HG02678 (cell line): ENCODE measurements at regions not wholly inside any gene's neighbourhood (a gene's known extent, or its start where the extent isn't known, plus 50 kb on each side); places are given as distances from the start of the nearest gene placed in this dataset.

Source experiments
- ATAC-seq: cut with Tn5 transposase; IDR thresholded peaks from one replicate; pipeline ENCODE4 v1.9.1; 2021; ENCODE audit warnings: mild to moderate bottlenecking, moderate library complexity; ENCODE audit not compliant: unreplicated experiment

GRCh38 chr10:58885146-58885545, 291.3 kb upstream of the PHYHIPL start:
- ATAC-seq: no peak

GRCh38 chr10:58885686-58886345, 290.6 kb upstream of the PHYHIPL start:
- ATAC-seq: no peak

- ATAC-seq: no peak
Observed at GRCh38 chr10:58886406-58886805, 290.0 kb upstream of the PHYHIPL start.

GRCh38 chr10:58887474-58887873, 289.0 kb upstream of the PHYHIPL start:
- no peak for ATAC-seq

- ATAC-seq: no peak
Observed at GRCh38 chr10:58888957-58889356, 287.5 kb upstream of the PHYHIPL start.

GRCh38 chr10:58892031-58892531, 284.4 kb upstream of the PHYHIPL start:
- ATAC-seq: no peak

- ATAC-seq: no peak
Observed at GRCh38 chr10:58894929-58895328, 281.5 kb upstream of the PHYHIPL start.

GRCh38 chr10:58896229-58896628, 280.2 kb upstream of the PHYHIPL start:
- ATAC-seq: no peak

GRCh38 chr10:58897236-58897635, 279.2 kb upstream of the PHYHIPL start:
- ATAC-seq: no peak

- ATAC-seq: no peak
Observed at GRCh38 chr10:58897708-58898107, 278.7 kb upstream of the PHYHIPL start.

GRCh38 chr10:58898854-58899573, 277.4 kb upstream of the PHYHIPL start:
- no peak for ATAC-seq

GRCh38 chr10:58901092-58901646, 275.3 kb upstream of the PHYHIPL start:
- ATAC-seq: no peak

- ATAC-seq: no peak
Observed at GRCh38 chr10:58903071-58903470, 273.4 kb upstream of the PHYHIPL start.

- no peak for ATAC-seq
Observed at GRCh38 chr10:58909881-58910280, 266.6 kb upstream of the PHYHIPL start.

GRCh38 chr10:58913717-58914116, 262.7 kb upstream of the PHYHIPL start:
- ATAC-seq: no peak

GRCh38 chr10:58918887-58919286, 257.6 kb upstream of the PHYHIPL start:
- ATAC-seq: no peak

GRCh38 chr10:58919927-58920654, 256.4 kb upstream of the PHYHIPL start:
- ATAC-seq: no peak

- no peak for ATAC-seq
Observed at GRCh38 chr10:58920655-58921003, 255.8 kb upstream of the PHYHIPL start.

- ATAC-seq: no peak
Observed at GRCh38 chr10:58921421-58921855, 255.0 kb upstream of the PHYHIPL start.

GRCh38 chr10:58925381-58925780, 251.1 kb upstream of the PHYHIPL start:
- ATAC-seq: no peak

GRCh38 chr10:58930500-58930899, 245.9 kb upstream of the PHYHIPL start:
- ATAC-seq: no peak
